PC-3 (cell line): ENCODE measurements at regions not wholly inside any gene's neighbourhood (a gene's known extent, or its start where the extent isn't known, plus 50 kb on each side); places are given as distances from the start of the nearest gene placed in this dataset.

Experiments
- ATAC-seq: fragments of 200-7000 bp; cut with Tn5 transposase; 2 replicates; pipeline ENCODE4 v1.9.1; 2020; ENCODE audit warnings: mild to moderate bottlenecking, moderate library complexity
- BruUV-seq: library from RNA; stranded (reverse); fragments of 400-500 nt; replicated peaks from 2 replicates; lab custom pipeline; 2021; lab: Mats Ljungman, UMichigan
- CTCF ChIA-PET: fragments of 300-600 bp; sonication (Branson Sonifier 250); formaldehyde crosslinking; loops from one replicate; lab custom pipeline; 2022; ENCODE audit warnings: antibody characterized with exemption; lab: Charles Lee
- POLR2A ChIA-PET: fragments of 300-600 bp; sonication (Branson Sonifier 250); formaldehyde crosslinking; loops from one replicate; lab custom pipeline; 2022; ENCODE audit warnings: antibody characterized with exemption; ENCODE audit not compliant: unreplicated experiment; lab: Charles Lee
- DNase-seq: peaks from one replicate; pipeline ENCODE4 v3.0.0-alpha.2; 2015
- H2AFZ ChIP-seq: fragments of 300-600 bp; sonication (generic); 2 replicates; pipeline ENCODE4 v1.6.0; 2016; ENCODE audit warnings: antibody characterized with exemption, low read length
- H3F3A ChIP-seq: fragments of 300-600 bp; sonication (generic); one replicate; pipeline ENCODE4 v1.6.0; 2017; ENCODE audit warnings: antibody characterized with exemption, low read length, control low read depth, mild to moderate bottlenecking; ENCODE audit not compliant: unreplicated experiment
- H3K27ac ChIP-seq: fragments of 300-600 bp; sonication (generic); 2 replicates; pipeline ENCODE4 v1.5.1; 2016; ENCODE audit warnings: mild to moderate bottlenecking, low read length
- H3K27me3 ChIP-seq: fragments of 300-600 bp; sonication (generic); 2 replicates; pipeline ENCODE4 v1.6.1; 2016; ENCODE audit warnings: low read length, mixed read lengths
- H3K36me3 ChIP-seq: fragments of 300-600 bp; sonication (generic); 2 replicates; pipeline ENCODE4 v1.6.1; 2016; ENCODE audit warnings: low read depth, mixed run types, low read length, mixed read lengths
- H3K4me1 ChIP-seq: fragments of 300-600 bp; sonication (generic); 2 replicates; pipeline ENCODE4 v1.5.1; 2016; ENCODE audit warnings: low read length; ENCODE audit not compliant: insufficient read depth
- H3K4me2 ChIP-seq: fragments of 300-600 bp; sonication (generic); 2 replicates; pipeline ENCODE4 v1.6.0; 2016; ENCODE audit warnings: low read length
- H3K4me3 ChIP-seq: fragments of 300-600 bp; sonication (generic); 2 replicates; pipeline ENCODE4 v1.5.1; 2016; ENCODE audit warnings: mild to moderate bottlenecking, low read length, mixed read lengths
- H3K79me2 ChIP-seq: fragments of 300-600 bp; sonication (generic); 2 replicates; pipeline ENCODE4 v1.6.1; 2017; ENCODE audit warnings: low read length, mixed read lengths
- H3K9ac ChIP-seq: fragments of 300-600 bp; sonication (generic); 2 replicates; pipeline ENCODE4 v1.6.0; 2016; ENCODE audit warnings: mild to moderate bottlenecking, low read length
- H3K9me2 ChIP-seq: fragments of 300-600 bp; sonication (generic); replicated peaks from 2 replicates; pipeline ENCODE4 v1.6.1; 2016; ENCODE audit warnings: mixed run types, low read length, mixed read lengths
- H3K9me3 ChIP-seq: fragments of 300-600 bp; sonication (generic); 2 replicates; pipeline ENCODE4 v1.6.1; 2016; ENCODE audit warnings: low read length, mixed read lengths
- H4K20me1 ChIP-seq: fragments of 300-600 bp; sonication (generic); 2 replicates; pipeline ENCODE4 v1.6.1; 2016; ENCODE audit warnings: low read length, mixed read lengths
- CTCF ChIP-seq: fragments of 300-600 bp; sonication (generic); conservative IDR thresholded peaks from 2 replicates; pipeline ENCODE4 v1.5.1; 2017; ENCODE audit warnings: antibody characterized with exemption, low read depth, mild to moderate bottlenecking, low read length
- EZH2 ChIP-seq: fragments of 300-600 bp; sonication (generic); IDR thresholded peaks from one replicate; pipeline ENCODE4 v1.6.1; 2017; ENCODE audit warnings: antibody characterized with exemption, mild to moderate bottlenecking, low read length; ENCODE audit not compliant: unreplicated experiment
- EZH2phosphoT487 ChIP-seq: fragments of 300-600 bp; sonication (generic); IDR thresholded peaks from 2 replicates; pipeline ENCODE4 v1.6.1; 2018; ENCODE audit warnings: mild to moderate bottlenecking, antibody characterized with exemption, low read length, borderline replicate concordance
- intact Hi-C: fragments of 100-400 bp; cut with micrococcal nuclease; formaldehyde crosslinking; loops from 2 replicates; pipeline ENCODE4 v1.9.0; 2023

DNA sequence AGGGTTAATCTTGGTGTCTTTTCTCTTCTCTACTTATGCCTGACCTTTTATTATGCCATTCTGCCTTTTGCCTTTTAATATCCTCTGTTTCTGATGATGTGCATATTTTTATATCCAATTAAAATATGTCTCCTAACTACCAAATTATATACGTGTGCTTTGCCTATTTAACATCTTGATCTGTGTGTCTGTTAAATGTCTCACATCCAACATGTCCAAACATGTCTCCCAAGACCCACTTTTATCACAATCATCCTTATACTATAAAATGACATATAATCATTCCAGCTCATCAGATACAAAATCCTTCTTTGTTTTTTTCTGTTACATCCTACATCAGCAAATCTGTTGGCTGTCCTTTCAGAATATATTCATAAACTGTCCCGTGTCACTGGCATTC lies 539.5 kb downstream of the ZPLD1 start:
- Histone ChIP-seq H3K4me2 (no peak overlapping the region), H3K4me3 (no peak overlapping the region), H3K4me1 (no peaks in the 10 kb centered on the region), H3K79me2 (no peaks in the 10 kb centered on the region), H3F3A (no peaks in the 10 kb centered on the region), H3K27ac (no peak overlapping the region), H2AFZ (no peak overlapping the region), H3K36me3 (no peaks in the 10 kb centered on the region), H3K9ac (no peak overlapping the region), H3K27me3 (no peaks in the 10 kb centered on the region), H3K9me3 (no peaks in the 10 kb centered on the region), H4K20me1 (no peaks in the 10 kb centered on the region), H3K9me2 (no peaks in the 10 kb centered on the region)
- ChIA-PET CTCF (no interaction called here), POLR2A (no interaction called here)
- ATAC-seq, result no peak
- no TSS peak for BruUV-seq
- intact Hi-C loops, result no loop called here
- no peak for DNase-seq
- TF ChIP-seq EZH2phosphoT487 (no peak), CTCF (no peak), EZH2 (no peak)

DNA sequence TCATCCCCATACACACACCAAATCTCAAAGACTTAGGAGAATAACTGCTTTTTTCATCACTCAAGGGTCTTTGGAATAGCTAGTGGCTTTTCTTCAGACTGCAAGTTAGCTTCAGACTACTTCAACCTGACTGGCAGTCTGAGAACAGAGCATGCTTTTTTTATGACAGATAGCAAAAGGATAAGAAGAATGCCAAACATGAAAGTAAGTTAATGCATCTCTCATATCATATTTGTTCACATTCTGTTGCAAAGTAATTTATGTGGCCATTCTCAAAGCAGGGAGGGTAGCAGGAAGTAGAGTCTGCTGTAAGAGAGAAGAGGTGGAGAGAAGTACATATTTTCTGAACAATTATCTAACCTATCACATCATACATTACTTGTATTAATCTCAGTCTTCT lies 544.4 kb downstream of the ZPLD1 start:
- no TSS peak for BruUV-seq

More for the DNA sequence above, 544.4 kb downstream of the ZPLD1 start:
- Histone ChIP-seq H3K9me2 (no peaks in the 10 kb centered on the region), H3K9me3 (no peaks in the 10 kb centered on the region), H3K4me1 (peaks cover 3% of the 10 kb centered on the region; the same call in 1 of the 2 replicates), H3F3A (no peaks in the 10 kb centered on the region), H3K79me2 (no peaks in the 10 kb centered on the region), H3K27me3 (no peaks in the 10 kb centered on the region), H3K4me2 (no peak overlapping the region), H3K27ac (no peak overlapping the region), H3K4me3 (no peak overlapping the region), H3K9ac (no peak overlapping the region), H4K20me1 (no peaks in the 10 kb centered on the region), H3K36me3 (no peaks in the 10 kb centered on the region), H2AFZ (no peak overlapping the region)
- TF ChIP-seq EZH2 (no peak), EZH2phosphoT487 (no peak), CTCF (no peak)
- CTCF ChIA-PET, result no interaction called here
- ATAC-seq (no peak), DNase-seq (no peak)
- intact Hi-C loops, result no loop called here
- POLR2A ChIA-PET, result no interaction called here
